Kidney epithelial cell (primary cell): ENCODE measurements at regions not wholly inside any gene's neighbourhood (a gene's known extent, or its start where the extent isn't known, plus 50 kb on each side); places are given as distances from the start of the nearest gene placed in this dataset.

Experiments
- DNase-seq: peaks from one replicate; pipeline ENCODE4 v3.0.0-alpha.2; 2010; ENCODE audit warnings: low read depth
- H3K27me3 ChIP-seq: 2 replicates; pipeline ENCODE4 v1.6.0; 2011; ENCODE audit warnings: low read length; ENCODE audit not compliant: control insufficient read depth, insufficient read depth
- H3K36me3 ChIP-seq: 2 replicates; pipeline ENCODE4 v1.5.1; 2011; ENCODE audit warnings: low read length; ENCODE audit not compliant: control insufficient read depth, insufficient read depth
- H3K4me3 ChIP-seq: 2 replicates; pipeline ENCODE4 v1.5.1; 2011; ENCODE audit warnings: low read depth, mild to moderate bottlenecking, control low read depth, low read length
- TF ChIP-seq, protein P1 (sequence below): IDR thresholded peaks from 2 replicates; pipeline ENCODE4 v1.5.1; 2011; ENCODE audit warnings: mild to moderate bottlenecking, moderate library complexity, low read length, control low read depth, inconsistent platforms; ENCODE audit not compliant: insufficient read depth, poor library complexity, severe bottlenecking

- TF ChIP-seq, protein P1, sequence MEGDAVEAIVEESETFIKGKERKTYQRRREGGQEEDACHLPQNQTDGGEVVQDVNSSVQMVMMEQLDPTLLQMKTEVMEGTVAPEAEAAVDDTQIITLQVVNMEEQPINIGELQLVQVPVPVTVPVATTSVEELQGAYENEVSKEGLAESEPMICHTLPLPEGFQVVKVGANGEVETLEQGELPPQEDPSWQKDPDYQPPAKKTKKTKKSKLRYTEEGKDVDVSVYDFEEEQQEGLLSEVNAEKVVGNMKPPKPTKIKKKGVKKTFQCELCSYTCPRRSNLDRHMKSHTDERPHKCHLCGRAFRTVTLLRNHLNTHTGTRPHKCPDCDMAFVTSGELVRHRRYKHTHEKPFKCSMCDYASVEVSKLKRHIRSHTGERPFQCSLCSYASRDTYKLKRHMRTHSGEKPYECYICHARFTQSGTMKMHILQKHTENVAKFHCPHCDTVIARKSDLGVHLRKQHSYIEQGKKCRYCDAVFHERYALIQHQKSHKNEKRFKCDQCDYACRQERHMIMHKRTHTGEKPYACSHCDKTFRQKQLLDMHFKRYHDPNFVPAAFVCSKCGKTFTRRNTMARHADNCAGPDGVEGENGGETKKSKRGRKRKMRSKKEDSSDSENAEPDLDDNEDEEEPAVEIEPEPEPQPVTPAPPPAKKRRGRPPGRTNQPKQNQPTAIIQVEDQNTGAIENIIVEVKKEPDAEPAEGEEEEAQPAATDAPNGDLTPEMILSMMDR = no peak
- no peak for DNase-seq
- Histone ChIP-seq H3K4me3 (no peak overlapping the region), H3K36me3 (no peaks in the 10 kb centered on the region), H3K27me3 (no peaks in the 10 kb centered on the region)
Measured at GRCh38 chr18:70920840-70921374, 632.1 kb downstream of the SOCS6 start.

DNA sequence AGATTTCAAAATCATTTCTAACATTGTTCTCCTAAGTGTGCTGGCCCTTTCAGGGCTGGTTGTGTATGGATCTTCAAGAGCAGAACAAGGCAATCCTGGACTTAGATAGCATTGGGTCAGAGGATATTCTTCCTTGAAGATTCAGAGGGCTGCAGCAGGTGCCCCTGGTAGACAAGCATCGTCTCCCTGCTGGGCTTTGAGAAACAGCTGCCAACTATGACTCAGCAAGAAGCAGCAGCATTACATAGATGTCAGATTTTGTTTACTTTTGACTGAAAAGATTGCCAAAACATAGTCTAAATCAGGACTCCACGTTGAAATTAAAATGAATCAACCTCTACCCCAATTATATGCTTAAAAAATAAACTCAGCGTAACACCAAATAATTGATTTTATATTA lies 618.8 kb downstream of the SOCS6 start:
- DNase-seq = no peak
- Histone ChIP-seq H3K4me3 (no peak overlapping the region), H3K36me3 (no peaks in the 10 kb centered on the region), H3K27me3 (no peaks in the 10 kb centered on the region)
- TF ChIP-seq, protein P1 = no peak

- TF ChIP-seq, protein P1 = no peak
- H3K4me3 ChIP-seq = no peak overlapping the region
- no peaks in the 10 kb centered on the region for H3K36me3 ChIP-seq
- no peak for DNase-seq
- no peaks in the 10 kb centered on the region for H3K27me3 ChIP-seq
Measured at GRCh38 chr18:70892381-70892780, 603.5 kb downstream of the SOCS6 start.

GRCh38 chr18:70870292-70870691 lies 581.4 kb downstream of the SOCS6 start:
- H3K4me3 ChIP-seq = no peak overlapping the region
- no peaks in the 10 kb centered on the region for H3K27me3 ChIP-seq
- no peaks in the 10 kb centered on the region for H3K36me3 ChIP-seq
- TF ChIP-seq, protein P1 = no peak
- no peak for DNase-seq

GRCh38 chr18:70848329-70848728 lies 559.5 kb downstream of the SOCS6 start:
- no peak overlapping the region for H3K4me3 ChIP-seq
- H3K27me3 ChIP-seq = no peaks in the 10 kb centered on the region
- no peak for DNase-seq
- TF ChIP-seq, protein P1 = no peak
- no peaks in the 10 kb centered on the region for H3K36me3 ChIP-seq

DNA sequence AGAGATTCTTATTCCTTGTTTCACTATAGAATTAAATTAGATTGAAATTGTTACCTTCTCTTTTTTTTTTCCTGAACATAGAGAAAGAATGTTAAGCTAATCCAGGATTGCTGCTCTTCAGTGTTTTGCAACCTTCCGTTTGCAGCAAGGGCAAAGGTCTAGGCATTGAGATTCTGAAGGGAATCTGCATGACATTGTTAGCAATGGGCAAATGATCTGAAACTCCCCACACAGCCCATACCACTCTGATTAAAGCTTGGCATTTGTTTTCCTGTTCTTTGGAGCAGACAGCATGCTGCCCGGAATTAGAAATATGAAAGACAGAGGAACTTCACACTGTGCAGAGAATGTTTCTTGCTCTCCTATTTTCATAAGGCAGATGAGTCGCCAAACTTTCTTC lies 551.8 kb downstream of the SOCS6 start:
- H3K36me3 ChIP-seq = no peaks in the 10 kb centered on the region
- H3K4me3 ChIP-seq = no peak overlapping the region
- H3K27me3 ChIP-seq = no peaks in the 10 kb centered on the region
- DNase-seq = no peak
- TF ChIP-seq, protein P1 = no peak
